ENCODE measurements at regions not wholly inside any gene's neighbourhood (a gene's known extent, or its start where the extent isn't known, plus 50 kb on each side); places are given as distances from the start of the nearest gene placed in this dataset.

DNA sequence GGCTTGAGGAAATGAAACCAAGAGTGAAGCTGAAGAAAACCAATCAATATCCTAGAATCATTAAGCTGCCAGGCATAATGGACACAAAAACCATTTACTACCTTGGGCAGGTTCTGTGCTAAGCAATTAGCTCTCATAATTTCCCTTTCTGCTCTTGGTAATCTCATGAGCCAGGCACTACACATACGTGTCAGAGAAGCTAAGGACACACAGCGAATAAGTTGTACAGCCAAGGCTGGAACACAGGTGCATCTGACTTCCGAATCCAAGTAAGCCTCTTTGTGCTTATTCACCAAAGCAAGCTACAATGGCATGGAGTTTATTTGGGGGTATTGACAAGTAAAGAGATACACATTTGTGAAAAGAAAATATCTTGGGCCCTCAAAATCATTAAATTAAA lies 1343.9 kb upstream of the MIR17HG start:
- TF ChIP-seq, protein P1, sequence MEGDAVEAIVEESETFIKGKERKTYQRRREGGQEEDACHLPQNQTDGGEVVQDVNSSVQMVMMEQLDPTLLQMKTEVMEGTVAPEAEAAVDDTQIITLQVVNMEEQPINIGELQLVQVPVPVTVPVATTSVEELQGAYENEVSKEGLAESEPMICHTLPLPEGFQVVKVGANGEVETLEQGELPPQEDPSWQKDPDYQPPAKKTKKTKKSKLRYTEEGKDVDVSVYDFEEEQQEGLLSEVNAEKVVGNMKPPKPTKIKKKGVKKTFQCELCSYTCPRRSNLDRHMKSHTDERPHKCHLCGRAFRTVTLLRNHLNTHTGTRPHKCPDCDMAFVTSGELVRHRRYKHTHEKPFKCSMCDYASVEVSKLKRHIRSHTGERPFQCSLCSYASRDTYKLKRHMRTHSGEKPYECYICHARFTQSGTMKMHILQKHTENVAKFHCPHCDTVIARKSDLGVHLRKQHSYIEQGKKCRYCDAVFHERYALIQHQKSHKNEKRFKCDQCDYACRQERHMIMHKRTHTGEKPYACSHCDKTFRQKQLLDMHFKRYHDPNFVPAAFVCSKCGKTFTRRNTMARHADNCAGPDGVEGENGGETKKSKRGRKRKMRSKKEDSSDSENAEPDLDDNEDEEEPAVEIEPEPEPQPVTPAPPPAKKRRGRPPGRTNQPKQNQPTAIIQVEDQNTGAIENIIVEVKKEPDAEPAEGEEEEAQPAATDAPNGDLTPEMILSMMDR (IDR thresholded peaks at IDR 0.05), result no peak
- no peak for TF ChIP-seq POLR2AphosphoS5 (IDR thresholded peaks at IDR 0.05; ENCODE audit: insufficient read depth in 1 of 2, low read depth in 1 of 2)
- no peak for TF ChIP-seq POLR2A (IDR thresholded peaks at IDR 0.05)

Data from vagina (tissue), 2 donors.